PC-9 (cell line): ENCODE measurements at regions not wholly inside any gene's neighbourhood (a gene's known extent, or its start where the extent isn't known, plus 50 kb on each side); places are given as distances from the start of the nearest gene placed in this dataset.
A peak's percentile ranks its signal among the peaks of the same experiment; 100 is the strongest.

ENCODE experiments used
- BruUV-seq: library from RNA; stranded (reverse); fragments of 400-500 nt; replicated peaks from 2 replicates; lab custom pipeline; 2021; lab: Mats Ljungman, UMichigan
- CTCF ChIA-PET: fragments of 300-600 bp; sonication (Branson Sonifier 250); formaldehyde crosslinking; loops from one replicate; lab custom pipeline; 2022; ENCODE audit warnings: antibody characterized with exemption; lab: Charles Lee
- POLR2A ChIA-PET: fragments of 300-600 bp; sonication (Branson Sonifier 250); formaldehyde crosslinking; loops from one replicate; lab custom pipeline; 2022; ENCODE audit warnings: antibody characterized with exemption; ENCODE audit not compliant: unreplicated experiment; lab: Charles Lee
- DNase-seq, 2 experiments: peaks; one replicate each; pipeline versions ENCODE4 v3.0.0 to v3.0.0-alpha.2; 2015 to 2022; ENCODE audit warnings: mixed read lengths in 1 of 2
- H2AFZ ChIP-seq: fragments of 200-600 bp; sonication (generic); 2 replicates; pipeline ENCODE4 v1.8.1; 2017; ENCODE audit warnings: antibody characterized with exemption
- H3F3A ChIP-seq: fragments of 200-600 bp; sonication (generic); 2 replicates; pipeline ENCODE4 v1.8.1; 2017; ENCODE audit warnings: antibody characterized with exemption, mild to moderate bottlenecking, low read depth; ENCODE audit not compliant: insufficient read depth
- H3K27ac ChIP-seq: fragments of 200-600 bp; sonication (generic); 2 replicates; pipeline ENCODE4 v1.6.1; 2016; ENCODE audit warnings: mixed run types
- H3K27me3 ChIP-seq: fragments of 200-600 bp; sonication (generic); 2 replicates; pipeline ENCODE4 v1.6.1; 2016; ENCODE audit warnings: low read depth, mixed run types; ENCODE audit not compliant: insufficient read depth
- H3K36me3 ChIP-seq: fragments of 200-600 bp; sonication (generic); 2 replicates; pipeline ENCODE4 v1.6.1; 2016; ENCODE audit warnings: low read depth, mixed run types
- H3K4me1 ChIP-seq: fragments of 200-600 bp; sonication (generic); replicated peaks from 2 replicates; pipeline ENCODE4 v1.6.1; 2016; ENCODE audit warnings: mixed run types; ENCODE audit not compliant: insufficient read depth
- H3K4me2 ChIP-seq: fragments of 200-600 bp; sonication (generic); 2 replicates; pipeline ENCODE4 v1.6.1; 2017; ENCODE audit warnings: mixed run types
- H3K4me3 ChIP-seq: fragments of 200-600 bp; sonication (generic); 2 replicates; pipeline ENCODE4 v1.6.1; 2016; ENCODE audit warnings: mixed run types
- H3K79me2 ChIP-seq: fragments of 200-600 bp; sonication (generic); 2 replicates; pipeline ENCODE4 v1.6.1; 2017; ENCODE audit warnings: low read depth, mixed run types
- H3K9me2 ChIP-seq: fragments of 200-600 bp; sonication (generic); 2 replicates; pipeline ENCODE4 v1.8.1; 2017; ENCODE audit warnings: mild to moderate bottlenecking; ENCODE audit not compliant: insufficient read depth
- H3K9me3 ChIP-seq: fragments of 200-600 bp; sonication (generic); 2 replicates; pipeline ENCODE4 v1.8.1; 2016; ENCODE audit warnings: low read depth; ENCODE audit not compliant: insufficient read depth
- H4K20me1 ChIP-seq: fragments of 200-600 bp; sonication (generic); 2 replicates; pipeline ENCODE4 v1.8.1; 2017; ENCODE audit not compliant: insufficient read depth
- EZH2 ChIP-seq: fragments of 200-600 bp; sonication (generic); IDR thresholded peaks from 2 replicates; pipeline ENCODE4 v1.8.0; 2017; ENCODE audit warnings: antibody characterized with exemption, low read depth
- intact Hi-C: fragments of 100-400 bp; cut with micrococcal nuclease; formaldehyde crosslinking; loops from one replicate; pipeline ENCODE4 v1.10.0; 2022; ENCODE audit not compliant: unreplicated experiment
- TF ChIP-seq, protein P1 (sequence below): fragments of 200-600 bp; sonication (generic); conservative IDR thresholded peaks from 2 replicates; pipeline ENCODE4 v1.6.1; 2017; ENCODE audit warnings: mixed run types, antibody characterized with exemption, mild to moderate bottlenecking, moderate library complexity

DNA sequence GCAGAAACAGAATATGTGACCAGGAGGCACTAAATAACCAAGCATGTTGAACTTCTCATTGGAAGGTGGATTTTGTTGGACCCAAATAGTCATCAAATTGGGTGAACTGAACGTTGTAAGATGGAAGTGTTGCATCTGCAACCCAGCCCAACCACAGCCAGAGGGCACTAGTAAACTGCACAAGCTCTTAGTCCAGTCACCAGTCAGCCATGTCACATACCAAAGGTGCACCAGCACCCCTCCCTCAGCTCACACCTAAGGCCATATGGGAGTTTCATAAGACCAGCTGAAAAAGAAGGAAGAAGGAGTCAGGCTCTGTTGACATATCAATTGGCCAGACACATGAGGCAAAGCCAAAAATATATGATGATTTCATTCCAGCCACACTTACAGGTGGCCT, 481.7 kb upstream of the NR5A2 start:
- no TSS peak for BruUV-seq
- Histone ChIP-seq H3K9me3 (no peaks in the 10 kb centered on the region), H3K27ac (no peak overlapping the region), H2AFZ (no peak overlapping the region), H4K20me1 (no peaks in the 10 kb centered on the region), H3K79me2 (no peaks in the 10 kb centered on the region), H3F3A (no peaks in the 10 kb centered on the region), H3K36me3 (no peaks in the 10 kb centered on the region), H3K4me1 (no peaks in the 10 kb centered on the region), H3K4me2 (no peak overlapping the region), H3K9me2 (no peaks in the 10 kb centered on the region), H3K27me3 (no peaks in the 10 kb centered on the region), H3K4me3 (no peak overlapping the region)
- DNase-seq, result peak; percentile 30 to 79
- ChIA-PET CTCF (no interaction called here), POLR2A (no interaction called here)
- no peak for TF ChIP-seq EZH2
- TF ChIP-seq, protein P1, sequence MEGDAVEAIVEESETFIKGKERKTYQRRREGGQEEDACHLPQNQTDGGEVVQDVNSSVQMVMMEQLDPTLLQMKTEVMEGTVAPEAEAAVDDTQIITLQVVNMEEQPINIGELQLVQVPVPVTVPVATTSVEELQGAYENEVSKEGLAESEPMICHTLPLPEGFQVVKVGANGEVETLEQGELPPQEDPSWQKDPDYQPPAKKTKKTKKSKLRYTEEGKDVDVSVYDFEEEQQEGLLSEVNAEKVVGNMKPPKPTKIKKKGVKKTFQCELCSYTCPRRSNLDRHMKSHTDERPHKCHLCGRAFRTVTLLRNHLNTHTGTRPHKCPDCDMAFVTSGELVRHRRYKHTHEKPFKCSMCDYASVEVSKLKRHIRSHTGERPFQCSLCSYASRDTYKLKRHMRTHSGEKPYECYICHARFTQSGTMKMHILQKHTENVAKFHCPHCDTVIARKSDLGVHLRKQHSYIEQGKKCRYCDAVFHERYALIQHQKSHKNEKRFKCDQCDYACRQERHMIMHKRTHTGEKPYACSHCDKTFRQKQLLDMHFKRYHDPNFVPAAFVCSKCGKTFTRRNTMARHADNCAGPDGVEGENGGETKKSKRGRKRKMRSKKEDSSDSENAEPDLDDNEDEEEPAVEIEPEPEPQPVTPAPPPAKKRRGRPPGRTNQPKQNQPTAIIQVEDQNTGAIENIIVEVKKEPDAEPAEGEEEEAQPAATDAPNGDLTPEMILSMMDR, result peak; percentile 61
- intact Hi-C loops, result loop anchor here (1.0 to 2.0 kb wide), 2 partner anchors 943 to 965 kb away; no protein-coding TSS in a partner anchor

DNA sequence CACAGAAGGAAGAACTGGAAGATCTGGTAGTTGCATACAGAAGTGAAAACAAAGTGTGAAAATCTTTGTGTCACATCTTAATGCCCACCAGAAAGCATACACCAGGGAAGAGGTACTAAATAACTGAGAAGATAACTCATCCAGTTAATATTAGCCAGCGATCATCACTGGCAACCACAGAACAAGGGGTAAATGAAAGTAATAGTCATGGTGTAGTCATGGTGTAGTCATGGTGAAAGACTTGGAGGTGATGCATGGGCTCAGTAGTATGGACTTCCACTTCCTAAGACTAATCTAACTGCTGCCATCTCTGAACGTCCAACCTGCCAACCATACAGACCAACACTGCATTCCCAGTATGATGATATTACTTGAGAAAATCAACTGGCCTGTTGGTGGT, 481.2 kb upstream of the NR5A2 start:
- Histone ChIP-seq H3K4me2 (no peak overlapping the region), H3K4me3 (no peak overlapping the region), H3F3A (no peaks in the 10 kb centered on the region), H3K27me3 (no peaks in the 10 kb centered on the region), H3K4me1 (no peaks in the 10 kb centered on the region), H3K9me2 (no peaks in the 10 kb centered on the region), H2AFZ (no peak overlapping the region), H3K27ac (no peak overlapping the region), H3K9me3 (no peaks in the 10 kb centered on the region), H3K79me2 (no peaks in the 10 kb centered on the region), H3K36me3 (no peaks in the 10 kb centered on the region), H4K20me1 (no peaks in the 10 kb centered on the region)
- no TSS peak for BruUV-seq
- intact Hi-C loops, result no loop called here
- ChIA-PET POLR2A (no interaction called here), CTCF (no interaction called here)
- TF ChIP-seq, protein P1, result no peak
- no peak for TF ChIP-seq EZH2
- DNase-seq, result no peak

DNA sequence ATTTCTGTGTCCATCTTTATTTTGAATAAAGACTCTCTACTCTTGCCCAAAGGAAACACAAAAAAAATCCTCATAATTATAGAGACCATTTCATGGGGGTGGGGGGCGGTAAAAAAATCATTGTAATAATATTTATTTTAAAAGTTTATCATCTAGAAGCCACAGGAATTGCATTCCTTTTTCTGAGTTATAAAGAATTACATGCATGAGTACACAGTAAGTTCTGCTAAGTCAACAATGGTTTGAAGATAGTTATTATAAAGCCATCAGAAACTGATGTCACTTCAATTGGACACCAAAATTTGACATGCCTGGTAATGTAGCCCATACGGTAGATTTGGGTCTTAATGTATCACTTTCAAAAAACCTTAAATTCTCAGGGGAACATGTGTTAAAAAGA, 478.1 kb upstream of the NR5A2 start:
- no peak for DNase-seq
- no peak overlapping the region for H3K4me2 ChIP-seq
- POLR2A ChIA-PET, result interaction anchor here (0.7 kb wide), 1 partner anchor 82 kb away, joined by 4 read pairs; no protein-coding TSS in a partner anchor

More for the DNA sequence above, 478.1 kb upstream of the NR5A2 start:
- H4K20me1 ChIP-seq, result no peaks in the 10 kb centered on the region
- H3K9me3 ChIP-seq, result no peaks in the 10 kb centered on the region
- H3K4me1 ChIP-seq, result no peaks in the 10 kb centered on the region
- H3K36me3 ChIP-seq, result no peaks in the 10 kb centered on the region
- intact Hi-C loops, result no loop called here
- no peaks in the 10 kb centered on the region for H3K27me3 ChIP-seq
- TF ChIP-seq EZH2, result no peak
- H3F3A ChIP-seq, result no peaks in the 10 kb centered on the region
- no peak overlapping the region for H2AFZ ChIP-seq
- no peaks in the 10 kb centered on the region for H3K9me2 ChIP-seq
- no peak overlapping the region for H3K27ac ChIP-seq
- no peaks in the 10 kb centered on the region for H3K79me2 ChIP-seq
- CTCF ChIA-PET, result interaction anchor here (0.7 kb wide), 1 partner anchor 65 kb away, joined by 13 read pairs; no protein-coding TSS in a partner anchor
- H3K4me3 ChIP-seq, result no peak overlapping the region
- BruUV-seq, result no TSS peak
